Stimulated activated CD4-positive, alpha-beta T cell treated with anti-CD3 and anti-CD28 coated beads, TNF-alpha, amount 100 ng/mL, for 4 hours (primary cell): ENCODE measurements at regions not wholly inside any gene's neighbourhood (a gene's known extent, or its start where the extent isn't known, plus 50 kb on each side); places are given as distances from the start of the nearest gene placed in this dataset.

Source experiments
- DNase-seq, 3 experiments: peaks; one replicate each; pipeline ENCODE4 v3.0.0-alpha.2; 2020; ENCODE audit warnings: low read depth in 3 of 3

- no peak for DNase-seq
Observed at GRCh38 chr18:78624646-78625279, 354.9 kb upstream of the SALL3 start.

GRCh38 chr18:78625847-78626246 is 353.8 kb upstream of the SALL3 start:
- no peak for DNase-seq

DNA sequence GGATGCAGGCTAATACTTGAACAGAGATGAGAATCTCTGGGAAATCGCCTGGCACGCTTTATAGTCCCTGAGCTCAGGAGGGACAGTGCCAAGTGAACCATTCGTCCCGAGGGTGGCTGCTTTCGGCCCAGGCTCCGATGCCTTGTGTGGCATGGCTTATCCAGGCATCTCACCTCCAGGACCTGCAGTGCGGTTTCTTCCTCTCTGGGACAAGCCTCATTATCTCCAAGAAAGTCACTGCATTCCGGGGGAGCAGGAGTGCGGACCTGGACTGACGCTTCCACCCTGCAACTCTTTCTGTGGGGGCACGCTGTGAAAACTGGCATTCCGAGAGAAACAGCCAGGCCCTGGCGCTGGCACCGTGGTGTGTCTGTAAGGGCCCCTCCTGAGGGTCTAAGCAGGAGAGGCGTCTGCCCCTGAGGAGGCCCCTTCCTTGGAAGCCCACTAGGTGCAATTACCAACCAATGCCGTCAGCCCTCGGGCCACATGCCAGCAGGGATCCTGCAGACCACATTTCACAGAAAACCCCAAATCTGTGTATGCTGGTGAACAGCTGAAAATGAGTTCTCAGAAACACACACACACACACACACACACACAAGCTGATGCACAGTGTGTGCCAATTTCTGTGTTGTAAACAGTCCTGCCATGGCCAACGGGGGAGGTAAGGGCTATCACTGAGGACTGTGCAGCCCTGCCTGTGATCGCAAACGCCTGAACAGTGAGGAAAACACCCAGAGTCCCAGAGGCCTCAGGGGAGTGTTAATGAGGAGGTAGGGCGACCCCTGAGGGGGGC is 351.9 kb upstream of the SALL3 start:
- no peak for DNase-seq

DNA sequence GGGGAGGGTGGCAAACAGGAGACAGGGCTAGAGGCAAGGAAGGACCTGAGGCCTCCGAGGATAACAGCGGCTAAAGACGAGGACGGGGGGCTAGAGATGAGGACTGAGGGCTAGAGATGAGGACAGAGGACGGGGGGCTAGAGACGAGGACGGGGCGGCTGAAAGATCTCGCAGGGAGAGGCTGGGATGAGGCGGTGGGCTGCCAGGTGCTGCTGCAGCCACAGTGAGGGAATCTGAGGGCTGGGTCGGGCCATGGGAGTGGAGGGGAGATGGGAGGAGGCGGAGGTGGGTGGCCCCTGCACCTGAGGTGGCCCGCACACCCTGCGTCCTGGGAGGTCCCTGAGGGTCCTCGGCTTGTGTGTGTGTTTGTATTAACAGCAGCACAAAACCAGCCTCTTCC is 350.2 kb upstream of the SALL3 start:
- no peak for DNase-seq

- DNase-seq, result no peak
Observed at GRCh38 chr18:78630356-78630755, 349.3 kb upstream of the SALL3 start.

- DNase-seq, result no peak
Observed at GRCh38 chr18:78630981-78631510, 348.6 kb upstream of the SALL3 start.

GRCh38 chr18:78632111-78632541 is 347.5 kb upstream of the SALL3 start:
- no peak for DNase-seq

GRCh38 chr18:78634061-78634696 is 345.4 kb upstream of the SALL3 start:
- DNase-seq, result no peak

DNA sequence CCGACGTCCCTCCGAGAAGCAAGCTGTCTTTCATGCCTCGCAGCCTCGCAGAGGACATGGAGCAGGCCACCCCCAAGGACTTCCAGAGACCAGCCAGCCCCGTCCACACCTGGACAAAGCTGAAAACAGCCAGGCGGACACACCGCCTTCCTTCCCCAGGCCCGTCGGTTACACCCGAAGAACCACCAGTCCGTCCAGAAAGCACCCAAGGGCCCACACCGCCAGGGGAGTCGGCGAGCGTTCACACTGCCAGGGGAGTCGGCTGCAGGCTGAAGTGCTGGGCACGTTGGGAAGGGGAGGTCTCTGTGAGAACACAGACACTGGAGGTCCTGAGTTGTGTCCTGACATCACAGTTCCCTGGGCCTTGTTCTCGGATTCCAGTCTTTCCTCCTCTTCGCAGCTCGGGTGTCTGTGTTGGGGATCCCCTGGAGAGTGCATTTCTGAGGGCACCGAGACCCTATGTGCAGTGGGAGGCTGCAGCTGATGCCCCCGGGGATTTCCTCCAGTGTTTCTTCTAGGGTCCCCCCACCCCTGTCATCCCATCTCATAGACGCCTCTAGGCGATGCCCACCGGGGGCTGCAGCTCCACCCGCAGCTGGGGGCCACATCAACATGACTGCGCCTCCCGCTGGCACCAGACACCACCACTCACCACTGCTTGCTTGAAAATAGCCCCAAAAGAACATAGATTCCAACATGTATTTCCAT is 344.4 kb upstream of the SALL3 start:
- no peak for DNase-seq

DNA sequence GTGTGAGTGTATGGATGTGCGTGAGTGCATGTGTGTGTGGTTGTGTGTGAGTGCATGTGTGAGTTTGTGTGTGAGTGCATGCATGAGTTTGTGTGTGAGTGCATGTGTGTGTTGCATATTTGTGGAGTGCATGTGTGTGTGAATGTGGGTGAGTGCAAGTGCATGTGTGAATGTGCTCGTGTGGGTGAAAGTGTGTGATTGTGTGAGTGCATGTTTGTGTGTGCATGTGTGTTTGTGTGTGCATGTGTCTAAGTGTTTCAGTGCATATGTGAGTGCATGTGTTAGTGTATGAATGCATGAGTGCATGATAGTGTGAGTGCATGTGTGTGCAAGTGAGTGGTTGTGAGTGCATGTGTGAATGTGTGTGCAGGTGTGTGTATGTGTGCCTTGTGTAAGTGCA is 343.4 kb upstream of the SALL3 start:
- DNase-seq, result no peak

DNA sequence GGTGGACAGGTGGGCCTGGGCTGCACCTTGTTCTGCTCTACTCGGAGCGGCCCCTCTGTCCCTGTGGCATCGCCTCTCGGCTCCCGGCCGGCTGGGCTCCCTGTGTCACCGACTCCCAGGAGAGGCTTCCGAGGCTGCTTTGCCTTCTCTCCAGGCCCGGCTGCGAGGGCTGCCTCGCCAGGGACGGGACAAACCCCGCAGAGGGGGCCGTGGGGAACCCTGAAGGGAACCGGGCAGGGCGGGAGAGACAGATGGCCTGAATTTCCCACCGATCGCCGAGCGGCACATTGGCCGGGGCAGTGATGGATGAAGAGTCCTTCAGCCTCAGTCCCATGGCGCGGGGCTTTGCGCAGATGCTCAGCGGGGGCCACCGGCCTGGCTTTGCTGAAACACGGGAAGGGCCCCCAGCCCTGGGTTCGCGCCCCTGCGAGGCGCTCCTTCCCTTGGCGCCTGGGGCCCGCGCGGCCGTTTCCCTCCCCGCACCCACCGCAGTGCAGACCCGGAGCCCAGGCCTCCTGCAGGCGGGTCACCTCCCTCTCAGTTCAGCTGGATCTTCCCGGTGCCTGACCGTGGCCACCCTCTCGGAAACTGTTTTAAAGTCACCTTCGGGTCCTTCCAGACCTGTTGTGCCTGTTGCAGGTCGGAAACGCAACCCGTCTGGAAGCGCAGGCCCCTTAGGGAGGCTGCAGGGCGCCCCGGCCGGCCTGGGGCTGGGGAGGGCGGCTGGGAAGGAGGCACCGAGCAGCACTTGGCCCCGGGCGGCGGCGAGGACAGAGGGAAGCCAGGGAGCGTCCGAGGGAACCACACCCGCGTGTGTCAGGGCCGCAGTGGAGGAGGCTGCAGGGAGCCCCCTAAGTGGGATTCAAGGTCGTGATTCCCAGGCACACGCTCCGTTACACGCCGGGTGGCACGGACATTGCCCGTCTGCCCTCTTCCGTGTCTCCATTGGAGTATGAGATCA is 341.9 kb upstream of the SALL3 start:
- DNase-seq, result no peak

- DNase-seq, result no peak
Observed at GRCh38 chr18:78639006-78639950, 340.3 kb upstream of the SALL3 start.

DNA sequence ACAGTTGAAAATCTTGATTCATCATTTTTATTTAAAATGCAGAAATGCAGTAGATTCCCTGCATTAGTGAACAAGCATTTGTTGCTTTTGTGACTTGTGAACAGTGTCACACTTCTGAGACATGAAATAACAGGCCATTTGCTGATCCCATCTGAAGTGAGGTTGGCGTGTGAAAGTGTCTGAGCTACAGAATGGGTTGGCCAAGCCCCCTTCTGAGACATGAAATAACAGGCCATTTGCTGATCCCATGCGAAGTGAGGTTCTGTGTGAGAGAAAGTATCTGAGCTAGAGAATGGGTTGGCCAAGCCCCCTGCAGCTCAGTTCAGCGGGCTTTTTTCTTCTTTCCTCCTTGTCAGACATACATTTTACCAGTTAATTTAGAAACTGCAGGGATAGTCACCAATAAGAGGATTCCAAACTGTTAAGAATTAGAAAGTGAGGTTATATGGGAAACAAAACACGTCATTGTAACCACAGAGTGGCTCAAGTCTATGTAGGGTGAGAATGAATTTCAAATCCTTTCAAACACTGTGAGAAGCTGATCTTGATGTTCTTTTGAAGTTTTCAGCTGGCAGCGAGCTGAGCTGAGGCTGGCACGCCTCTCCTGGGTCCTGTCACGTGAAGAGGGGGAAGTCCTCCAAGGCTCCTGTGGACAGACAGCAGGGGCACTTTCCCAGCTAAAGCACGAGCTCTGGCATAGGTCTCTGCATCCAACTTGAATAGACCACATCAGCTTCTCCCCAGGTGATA is 339.2 kb upstream of the SALL3 start:
- no peak for DNase-seq

DNA sequence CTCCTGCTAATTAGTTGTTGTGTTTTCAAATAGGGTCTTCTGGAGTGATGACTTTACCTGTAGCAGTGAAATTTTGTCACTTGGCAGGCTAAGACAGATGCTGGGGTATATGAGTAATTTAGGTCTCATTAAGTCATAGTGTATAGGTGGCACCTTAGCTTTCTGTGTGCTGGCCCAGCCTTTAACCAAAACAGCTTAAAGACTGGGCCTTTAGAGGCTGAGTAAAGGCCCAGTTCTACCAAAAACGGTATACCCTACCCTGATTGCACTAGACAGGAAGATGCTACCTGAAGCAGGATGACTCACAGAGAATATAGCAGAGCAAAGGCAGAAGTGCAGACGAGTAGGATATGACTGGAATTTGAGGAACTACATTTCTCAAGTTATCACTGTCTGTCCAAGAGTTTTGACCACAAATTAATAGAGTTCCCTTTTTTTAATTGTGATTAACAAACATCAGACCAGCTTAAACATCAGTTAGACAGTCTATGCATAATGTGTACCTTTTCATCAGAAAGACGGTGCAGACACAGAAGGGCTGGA is 337.9 kb upstream of the SALL3 start:
- no peak for DNase-seq

GRCh38 chr18:78642296-78642951 is 337.2 kb upstream of the SALL3 start:
- DNase-seq, result no peak

- no peak for DNase-seq
Observed at GRCh38 chr18:78643004-78643403, 336.6 kb upstream of the SALL3 start.

DNA sequence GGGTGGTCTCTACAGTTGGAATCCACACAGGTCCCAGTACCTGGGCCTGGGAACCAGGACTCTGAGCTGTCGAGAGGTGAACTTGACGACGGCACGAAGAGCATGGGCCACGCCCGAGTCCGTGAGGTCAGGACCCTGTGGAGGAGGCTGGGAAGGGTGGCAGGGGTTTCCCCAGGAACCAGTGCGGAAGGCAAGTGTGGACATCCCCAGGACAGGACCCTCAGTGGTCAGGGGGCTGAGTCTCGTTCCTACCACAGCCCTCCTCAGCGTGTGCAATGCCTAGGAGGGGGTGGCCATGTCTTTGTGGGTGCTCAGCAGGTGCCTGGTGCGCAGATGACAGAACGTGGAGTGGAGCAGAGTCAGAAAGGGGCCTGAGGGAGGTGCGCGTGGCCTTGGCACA is 335.6 kb upstream of the SALL3 start:
- no peak for DNase-seq

- no peak for DNase-seq
Observed at GRCh38 chr18:78645216-78645615, 334.4 kb upstream of the SALL3 start.
